HUES48 (cell line): ENCODE measurements at regions not wholly inside any gene's neighbourhood (a gene's known extent, or its start where the extent isn't known, plus 50 kb on each side); places are given as distances from the start of the nearest gene placed in this dataset.
"Not testable (repeated sequence)": the region's sequence is repeated elsewhere in the genome, so short reads cannot be mapped to it uniquely, and the experiment has no call there.

ENCODE experiments used
- H3K27ac ChIP-seq: one replicate; pipeline ENCODE4 v1.7.0; 2013; ENCODE audit warnings: low read depth, low read length, inconsistent platforms
- H3K27me3 ChIP-seq: 2 replicates; pipeline ENCODE4 v1.6.1; 2013; ENCODE audit warnings: mild to moderate bottlenecking, low read length; ENCODE audit not compliant: control insufficient read depth, insufficient read depth
- H3K36me3 ChIP-seq: 2 replicates; pipeline ENCODE4 v1.6.1; 2013; ENCODE audit warnings: low read length; ENCODE audit not compliant: control insufficient read depth, insufficient read depth
- H3K4me1 ChIP-seq: 2 replicates; pipeline ENCODE4 v1.6.1; 2013; ENCODE audit warnings: mild to moderate bottlenecking, low read length; ENCODE audit not compliant: control insufficient read depth, insufficient read depth
- H3K4me3 ChIP-seq: 2 replicates; pipeline ENCODE4 v1.5.1; 2013; ENCODE audit warnings: mild to moderate bottlenecking, low read depth, low read length
- H3K9ac ChIP-seq: 2 replicates; pipeline ENCODE4 v1.6.1; 2013; ENCODE audit warnings: mild to moderate bottlenecking, low read depth, low read length, moderate library complexity
- H3K9me3 ChIP-seq: 2 replicates; pipeline ENCODE4 v1.6.1; 2013; ENCODE audit warnings: low read length; ENCODE audit not compliant: control insufficient read depth, insufficient read depth

GRCh38 chr13:72545895-72546294 is 181.5 kb downstream of the MZT1 start:
- H3K9ac ChIP-seq, H3K27ac ChIP-seq, H3K9me3 ChIP-seq, H3K27me3 ChIP-seq, H3K4me1 ChIP-seq, H3K4me3 ChIP-seq, H3K36me3 ChIP-seq: not testable (repeated sequence)

- no peaks in the 10 kb centered on the region for H3K4me1 ChIP-seq
- H3K27me3 ChIP-seq, result no peaks in the 10 kb centered on the region
- no peak overlapping the region for H3K9ac ChIP-seq
- no peaks in the 10 kb centered on the region for H3K9me3 ChIP-seq
- H3K27ac ChIP-seq, result no peak overlapping the region
- no peak overlapping the region for H3K4me3 ChIP-seq
- H3K36me3 ChIP-seq, result no peaks in the 10 kb centered on the region
These were observed 182.3 kb downstream of the MZT1 start for GRCh38 chr13:72545030-72545719.

GRCh38 chr13:72544042-72544441 is 183.4 kb downstream of the MZT1 start:
- no peak overlapping the region for H3K4me3 ChIP-seq
- no peaks in the 10 kb centered on the region for H3K9me3 ChIP-seq
- H3K9ac ChIP-seq, result no peak overlapping the region
- H3K36me3 ChIP-seq, result no peaks in the 10 kb centered on the region
- no peaks in the 10 kb centered on the region for H3K4me1 ChIP-seq
- H3K27ac ChIP-seq, result no peak overlapping the region
- no peaks in the 10 kb centered on the region for H3K27me3 ChIP-seq

GRCh38 chr13:72542241-72542640 is 185.2 kb downstream of the MZT1 start:
- Histone ChIP-seq H3K27ac (no peak overlapping the region), H3K9me3 (no peaks in the 10 kb centered on the region), H3K27me3 (no peaks in the 10 kb centered on the region), H3K9ac (no peak overlapping the region), H3K4me3 (no peak overlapping the region), H3K4me1 (no peaks in the 10 kb centered on the region), H3K36me3 (no peaks in the 10 kb centered on the region)

DNA sequence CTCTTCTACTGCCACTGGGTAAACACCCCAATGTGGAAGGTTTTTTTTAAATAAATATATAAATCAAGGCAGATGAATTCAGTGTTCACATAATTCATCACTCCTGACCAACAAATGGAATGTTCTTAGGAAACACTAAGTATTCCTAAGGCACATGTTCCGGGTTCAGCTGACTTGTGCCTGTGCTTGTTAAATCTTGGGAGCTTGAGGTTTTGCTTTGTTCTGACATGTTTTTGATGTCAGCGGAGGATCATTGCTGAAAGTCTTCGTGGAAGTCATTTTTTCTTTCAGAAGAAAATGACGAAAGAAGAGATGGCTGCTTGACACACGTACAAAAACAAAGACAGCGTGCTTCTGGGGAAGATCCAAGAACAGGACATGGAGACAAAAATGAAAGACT is 185.8 kb downstream of the MZT1 start:
- Histone ChIP-seq H3K9me3 (no peaks in the 10 kb centered on the region), H3K36me3 (no peaks in the 10 kb centered on the region), H3K27me3 (no peaks in the 10 kb centered on the region), H3K4me3 (no peak overlapping the region), H3K4me1 (no peaks in the 10 kb centered on the region), H3K9ac (no peak overlapping the region), H3K27ac (no peak overlapping the region)

DNA sequence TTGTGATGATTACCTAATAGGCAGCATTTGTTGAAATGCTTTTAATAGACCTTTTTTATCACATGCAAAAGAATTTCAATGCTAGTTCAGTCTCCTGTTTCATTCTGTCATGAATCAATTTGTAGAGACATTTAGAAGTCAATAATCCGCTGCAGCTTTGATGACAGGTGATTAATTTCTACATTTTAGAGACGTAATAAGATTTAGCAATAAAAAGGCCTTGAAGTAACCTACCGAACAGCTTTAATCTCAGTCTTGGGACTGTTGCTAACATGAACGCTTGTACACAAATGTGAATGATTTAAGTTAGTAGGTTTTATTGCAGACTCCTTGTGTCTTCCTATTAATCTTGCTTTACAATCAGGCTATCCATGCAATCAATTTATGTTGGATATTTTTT is 186.5 kb downstream of the MZT1 start:
- Histone ChIP-seq H3K9ac (no peak overlapping the region), H3K4me3 (no peak overlapping the region), H3K9me3 (no peaks in the 10 kb centered on the region), H3K4me1 (no peaks in the 10 kb centered on the region), H3K36me3 (no peaks in the 10 kb centered on the region), H3K27ac (no peak overlapping the region), H3K27me3 (no peaks in the 10 kb centered on the region)

DNA sequence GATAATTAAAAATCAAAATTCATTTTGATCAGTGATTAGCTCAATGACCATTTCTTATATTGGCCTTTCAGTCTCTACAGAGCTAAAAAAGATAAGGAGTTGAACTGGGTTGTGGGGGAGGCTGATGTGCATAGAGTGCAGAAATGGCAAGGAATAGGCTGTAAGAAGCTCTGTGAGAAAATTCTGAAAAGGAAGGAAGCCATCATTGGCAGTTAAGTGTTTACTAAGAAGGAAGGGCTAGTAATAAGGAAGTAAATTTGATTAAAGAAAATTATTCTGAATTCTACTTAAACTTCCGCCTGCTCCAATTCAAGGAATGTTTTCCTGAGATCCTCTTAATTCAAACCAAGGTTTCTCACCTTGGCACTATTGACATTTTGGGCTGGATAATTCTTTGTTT is 187.5 kb downstream of the MZT1 start:
- no peak overlapping the region for H3K4me3 ChIP-seq
- H3K4me1 ChIP-seq, result peaks cover 5% of the 10 kb centered on the region; the same call in 1 of the 2 replicates
- H3K9me3 ChIP-seq, result no peaks in the 10 kb centered on the region
- no peaks in the 10 kb centered on the region for H3K36me3 ChIP-seq
- no peaks in the 10 kb centered on the region for H3K27me3 ChIP-seq
- no peak overlapping the region for H3K27ac ChIP-seq
- no peak overlapping the region for H3K9ac ChIP-seq

- Histone ChIP-seq H3K36me3 (no peaks in the 10 kb centered on the region), H3K9ac (no peak overlapping the region), H3K9me3 (no peaks in the 10 kb centered on the region), H3K4me1 (peaks cover 6% of the 10 kb centered on the region; the same call in 1 of the 2 replicates), H3K27me3 (no peaks in the 10 kb centered on the region), H3K4me3 (no peak overlapping the region), H3K27ac (no peak overlapping the region)
These were observed 189.6 kb downstream of the MZT1 start for GRCh38 chr13:72537782-72538181.

DNA sequence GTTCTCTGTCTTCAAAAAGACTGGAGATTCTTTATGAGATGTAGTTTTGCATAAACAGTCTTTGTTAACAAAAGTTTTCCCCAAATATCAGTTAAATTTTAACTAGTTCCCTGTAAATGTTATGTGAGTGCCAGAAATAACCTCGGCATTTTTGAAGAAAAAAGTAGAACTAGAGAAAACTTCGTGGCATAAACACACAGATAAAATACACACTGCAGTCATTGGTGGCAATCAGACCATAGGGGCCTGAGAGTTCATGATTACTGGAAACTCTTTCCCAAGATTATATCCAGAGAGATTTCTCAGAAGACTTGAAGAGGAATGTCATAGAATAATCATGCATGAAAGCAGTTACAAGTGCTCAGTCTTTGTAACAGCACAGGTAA is 190.0 kb downstream of the MZT1 start:
- Histone ChIP-seq H3K36me3 (no peaks in the 10 kb centered on the region), H3K4me3 (no peak overlapping the region), H3K27me3 (no peaks in the 10 kb centered on the region), H3K4me1 (peaks cover 6% of the 10 kb centered on the region; the same call in 1 of the 2 replicates), H3K9me3 (no peaks in the 10 kb centered on the region), H3K27ac (no peak overlapping the region), H3K9ac (no peak overlapping the region)

GRCh38 chr13:72536714-72537394 is 190.6 kb downstream of the MZT1 start:
- H3K36me3 ChIP-seq, result no peaks in the 10 kb centered on the region
- no peak overlapping the region for H3K27ac ChIP-seq
- H3K4me1 ChIP-seq, result peaks cover 6% of the 10 kb centered on the region; the same call in 1 of the 2 replicates
- H3K9me3 ChIP-seq, result no peaks in the 10 kb centered on the region
- H3K4me3 ChIP-seq, result no peak overlapping the region
- no peak overlapping the region for H3K9ac ChIP-seq
- no peaks in the 10 kb centered on the region for H3K27me3 ChIP-seq

- H3K4me3 ChIP-seq, result no peak overlapping the region
- H3K9me3 ChIP-seq, result no peaks in the 10 kb centered on the region
- no peaks in the 10 kb centered on the region for H3K36me3 ChIP-seq
- no peak overlapping the region for H3K9ac ChIP-seq
- no peaks in the 10 kb centered on the region for H3K27me3 ChIP-seq
- H3K27ac ChIP-seq, result no peak overlapping the region
- peaks cover 7% of the 10 kb centered on the region; the same call in 1 of the 2 replicates for H3K4me1 ChIP-seq
These were observed 192.3 kb downstream of the MZT1 start for GRCh38 chr13:72534951-72535640.
